ENCODE measurements at regions not wholly inside any gene's neighbourhood (a gene's known extent, or its start where the extent isn't known, plus 50 kb on each side); places are given as distances from the start of the nearest gene placed in this dataset.

GRCh38 chr6:4574007-4574406 is 202.2 kb upstream of the CDYL start:
- no peak overlapping the region for H3K4me3 ChIP-seq (ENCODE audit: low read depth in 1 of 2, low read length in 1 of 2)

DNA sequence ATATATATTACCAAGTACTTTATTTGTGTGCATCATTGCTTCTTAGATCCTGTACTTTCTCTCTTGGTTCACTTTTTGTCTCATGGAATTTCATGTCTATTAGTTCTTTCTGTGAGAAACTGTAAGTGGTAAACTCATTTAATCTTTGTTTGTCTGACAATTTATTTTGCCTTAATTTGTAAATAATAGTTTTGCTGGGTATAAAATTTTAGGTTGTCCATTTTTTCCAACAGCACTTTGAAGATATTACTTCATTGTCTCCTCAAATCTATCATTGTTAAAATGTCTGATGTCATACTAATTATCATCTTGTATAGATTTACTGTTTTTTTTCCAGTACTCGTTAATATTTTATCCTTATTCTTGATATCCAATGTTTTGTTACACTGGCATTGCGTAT is 205.2 kb upstream of the CDYL start:
- H3K27me3 ChIP-seq = no peaks in the 10 kb centered on the region
- no peak overlapping the region for H3K4me3 ChIP-seq (ENCODE audit: low read depth in 1 of 2, low read length in 1 of 2)
- H3K9me3 ChIP-seq = no peaks in the 10 kb centered on the region
- H3K36me3 ChIP-seq = no peaks in the 10 kb centered on the region
- no peaks in the 10 kb centered on the region for H3K4me1 ChIP-seq (ENCODE audit: control insufficient read depth in 1 of 2, insufficient read depth in 1 of 2, low read depth in 1 of 2, low read length in 1 of 2)
- no peak overlapping the region for H3K27ac ChIP-seq
- TF ChIP-seq, protein P1, sequence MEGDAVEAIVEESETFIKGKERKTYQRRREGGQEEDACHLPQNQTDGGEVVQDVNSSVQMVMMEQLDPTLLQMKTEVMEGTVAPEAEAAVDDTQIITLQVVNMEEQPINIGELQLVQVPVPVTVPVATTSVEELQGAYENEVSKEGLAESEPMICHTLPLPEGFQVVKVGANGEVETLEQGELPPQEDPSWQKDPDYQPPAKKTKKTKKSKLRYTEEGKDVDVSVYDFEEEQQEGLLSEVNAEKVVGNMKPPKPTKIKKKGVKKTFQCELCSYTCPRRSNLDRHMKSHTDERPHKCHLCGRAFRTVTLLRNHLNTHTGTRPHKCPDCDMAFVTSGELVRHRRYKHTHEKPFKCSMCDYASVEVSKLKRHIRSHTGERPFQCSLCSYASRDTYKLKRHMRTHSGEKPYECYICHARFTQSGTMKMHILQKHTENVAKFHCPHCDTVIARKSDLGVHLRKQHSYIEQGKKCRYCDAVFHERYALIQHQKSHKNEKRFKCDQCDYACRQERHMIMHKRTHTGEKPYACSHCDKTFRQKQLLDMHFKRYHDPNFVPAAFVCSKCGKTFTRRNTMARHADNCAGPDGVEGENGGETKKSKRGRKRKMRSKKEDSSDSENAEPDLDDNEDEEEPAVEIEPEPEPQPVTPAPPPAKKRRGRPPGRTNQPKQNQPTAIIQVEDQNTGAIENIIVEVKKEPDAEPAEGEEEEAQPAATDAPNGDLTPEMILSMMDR (IDR thresholded peaks at IDR 0.05) = no peak

More at GRCh38 chr6:4574007-4574406, 202.2 kb upstream of the CDYL start:
- TF ChIP-seq, protein P1 (IDR thresholded peaks at IDR 0.05) = no peak
- H3K4me1 ChIP-seq (ENCODE audit: control insufficient read depth in 1 of 2, insufficient read depth in 1 of 2, low read depth in 1 of 2, low read length in 1 of 2) = no peaks in the 10 kb centered on the region
- H3K36me3 ChIP-seq = no peaks in the 10 kb centered on the region
- no peaks in the 10 kb centered on the region for H3K9me3 ChIP-seq
- H3K27me3 ChIP-seq = no peaks in the 10 kb centered on the region
- H3K27ac ChIP-seq = no peak overlapping the region

GRCh38 chr6:4568138-4568537 is 208.1 kb upstream of the CDYL start:
- no peaks in the 10 kb centered on the region for H3K36me3 ChIP-seq
- no peak overlapping the region for H3K27ac ChIP-seq
- TF ChIP-seq, protein P1 (IDR thresholded peaks at IDR 0.05) = no peak
- no peaks in the 10 kb centered on the region for H3K4me1 ChIP-seq (ENCODE audit: control insufficient read depth in 1 of 2, insufficient read depth in 1 of 2, low read depth in 1 of 2, low read length in 1 of 2)
- no peaks in the 10 kb centered on the region for H3K27me3 ChIP-seq
- no peak overlapping the region for H3K4me3 ChIP-seq (ENCODE audit: low read depth in 1 of 2, low read length in 1 of 2)
- no peaks in the 10 kb centered on the region for H3K9me3 ChIP-seq

- no peaks in the 10 kb centered on the region for H3K4me1 ChIP-seq (ENCODE audit: control insufficient read depth in 1 of 2, insufficient read depth in 1 of 2, low read depth in 1 of 2, low read length in 1 of 2)
- no peaks in the 10 kb centered on the region for H3K9me3 ChIP-seq
- H3K36me3 ChIP-seq = no peaks in the 10 kb centered on the region
- no peaks in the 10 kb centered on the region for H3K27me3 ChIP-seq
- H3K4me3 ChIP-seq (ENCODE audit: low read depth in 1 of 2, low read length in 1 of 2) = no peak overlapping the region
- TF ChIP-seq, protein P1 (IDR thresholded peaks at IDR 0.05) = no peak
- H3K27ac ChIP-seq = no peak overlapping the region
Observed at GRCh38 chr6:4567141-4567540, 209.1 kb upstream of the CDYL start.

GRCh38 chr6:4565301-4566250 is 210.6 kb upstream of the CDYL start:
- Histone ChIP-seq H3K27ac (no peak overlapping the region), H3K4me1 (ENCODE audit: control insufficient read depth in 1 of 2, insufficient read depth in 1 of 2, low read depth in 1 of 2, low read length in 1 of 2) (no peaks in the 10 kb centered on the region), H3K27me3 (no peaks in the 10 kb centered on the region), H3K4me3 (ENCODE audit: low read depth in 1 of 2, low read length in 1 of 2) (no peak overlapping the region), H3K9me3 (no peaks in the 10 kb centered on the region), H3K36me3 (no peaks in the 10 kb centered on the region)
- TF ChIP-seq, protein P1 (IDR thresholded peaks at IDR 0.05) = no peak
